NT2/D1 (cell line): ENCODE measurements at regions not wholly inside any gene's neighbourhood (a gene's known extent, or its start where the extent isn't known, plus 50 kb on each side); places are given as distances from the start of the nearest gene placed in this dataset.

Experiments
- DNase-seq: peaks from one replicate; pipeline ENCODE4 v3.0.0-alpha.2; 2011; ENCODE audit warnings: low read depth, low spot score
- H3K27me3 ChIP-seq: 2 replicates; pipeline ENCODE4 v1.6.0; 2011; ENCODE audit warnings: mild to moderate bottlenecking; ENCODE audit not compliant: insufficient read length, insufficient read depth
- H3K36me3 ChIP-seq: 2 replicates; pipeline ENCODE4 v1.6.1; 2011; ENCODE audit warnings: mild to moderate bottlenecking, low read length, mixed read lengths; ENCODE audit not compliant: insufficient read depth, insufficient read length
- H3K4me1 ChIP-seq: 2 replicates; pipeline ENCODE4 v1.5.1; 2011; ENCODE audit not compliant: insufficient read depth, insufficient read length
- H3K4me3 ChIP-seq: 2 replicates; pipeline ENCODE4 v1.5.1; 2011; ENCODE audit warnings: low read depth; ENCODE audit not compliant: insufficient read length
- H3K9ac ChIP-seq: 2 replicates; pipeline ENCODE4 v1.6.0; 2011; ENCODE audit warnings: low read depth; ENCODE audit not compliant: insufficient read length
- H3K9me3 ChIP-seq: 2 replicates; pipeline ENCODE4 v1.5.1; 2011; ENCODE audit warnings: mild to moderate bottlenecking, low read length; ENCODE audit not compliant: insufficient read depth
- SUZ12 ChIP-seq: IDR thresholded peaks from 2 replicates; pipeline ENCODE4 v1.6.1; 2011; ENCODE audit not compliant: insufficient read length, insufficient read depth; ENCODE audit errors: extremely low read depth
- YY1 ChIP-seq: IDR thresholded peaks from 2 replicates; pipeline ENCODE4 v1.6.1; 2011; ENCODE audit not compliant: insufficient read length, insufficient read depth
- ZNF274 ChIP-seq: IDR thresholded peaks from 2 replicates; pipeline ENCODE4 v1.6.1; 2011; ENCODE audit warnings: mild to moderate bottlenecking, low read depth, low read length

- Histone ChIP-seq H3K4me3 (no peak overlapping the region), H3K36me3 (no peaks in the 10 kb centered on the region), H3K9me3 (no peaks in the 10 kb centered on the region), H3K27me3 (no peaks in the 10 kb centered on the region), H3K4me1 (no peaks in the 10 kb centered on the region), H3K9ac (no peak overlapping the region)
- no peak for TF ChIP-seq ZNF274
- TF ChIP-seq SUZ12: no peak
- TF ChIP-seq YY1: no peak
- no peak for DNase-seq
These were observed 165.1 kb upstream of the PPP3CA start for GRCh38 chr4:101512416-101512815.

DNA sequence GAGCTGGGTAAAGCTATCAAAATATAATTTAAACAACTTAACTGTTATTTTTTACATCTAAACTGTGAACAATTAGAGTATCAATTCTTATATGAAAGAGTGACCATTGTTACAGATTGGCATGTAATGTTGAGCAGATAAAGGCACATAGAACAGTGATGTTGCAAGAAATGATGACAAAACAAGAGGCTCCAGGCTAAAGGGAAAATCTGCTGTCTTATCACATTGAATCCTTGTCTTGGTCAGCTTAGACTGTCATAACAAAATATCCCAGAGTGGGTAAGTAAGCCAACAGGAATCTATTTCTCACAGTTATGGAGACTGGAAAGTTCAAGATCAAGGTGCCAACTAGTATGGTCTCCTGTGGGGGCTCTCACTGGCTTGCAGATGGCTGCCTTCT is 154.1 kb upstream of the PPP3CA start:
- H3K4me1 ChIP-seq: no peaks in the 10 kb centered on the region
- no peak overlapping the region for H3K4me3 ChIP-seq
- H3K9me3 ChIP-seq: no peaks in the 10 kb centered on the region
- H3K36me3 ChIP-seq: no peaks in the 10 kb centered on the region
- TF ChIP-seq YY1 (no peak), ZNF274 (no peak), SUZ12 (no peak)
- no peak overlapping the region for H3K9ac ChIP-seq
- H3K27me3 ChIP-seq: no peaks in the 10 kb centered on the region
- no peak for DNase-seq

DNA sequence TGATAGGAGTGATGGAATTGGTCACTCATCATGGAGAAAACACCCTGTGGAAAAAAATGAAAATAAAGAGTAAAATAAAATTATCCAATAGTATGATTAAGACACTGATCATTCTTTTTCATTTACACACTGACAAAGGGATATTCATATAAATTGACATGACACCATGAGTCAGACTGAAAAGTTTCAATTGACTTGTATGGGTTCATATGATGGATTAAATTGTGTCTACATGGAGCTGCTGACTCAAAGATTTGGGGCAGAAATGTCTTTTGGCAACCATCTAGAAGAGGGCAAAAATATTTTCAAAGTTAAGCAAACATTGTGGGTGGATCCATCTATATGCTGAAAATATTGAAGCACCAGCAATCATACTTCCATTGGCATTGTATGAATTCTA is 153.4 kb upstream of the PPP3CA start:
- H3K36me3 ChIP-seq: no peaks in the 10 kb centered on the region
- H3K9ac ChIP-seq: no peak overlapping the region
- no peaks in the 10 kb centered on the region for H3K4me1 ChIP-seq
- no peaks in the 10 kb centered on the region for H3K9me3 ChIP-seq
- no peak for TF ChIP-seq YY1
- DNase-seq: no peak
- H3K4me3 ChIP-seq: no peak overlapping the region
- no peaks in the 10 kb centered on the region for H3K27me3 ChIP-seq

- Histone ChIP-seq H3K36me3 (no peaks in the 10 kb centered on the region), H3K4me3 (no peak overlapping the region)
These were observed 127.9 kb upstream of the PPP3CA start for GRCh38 chr4:101475246-101475645.

GRCh38 chr4:101471201-101471600 is 123.9 kb upstream of the PPP3CA start:
- TF ChIP-seq SUZ12: no peak
- no peak for TF ChIP-seq YY1
- no peak for TF ChIP-seq ZNF274
- H3K9me3 ChIP-seq: no peaks in the 10 kb centered on the region
- no peak overlapping the region for H3K9ac ChIP-seq
- no peaks in the 10 kb centered on the region for H3K4me1 ChIP-seq
- no peak overlapping the region for H3K4me3 ChIP-seq
- DNase-seq: no peak
- no peaks in the 10 kb centered on the region for H3K36me3 ChIP-seq
- no peaks in the 10 kb centered on the region for H3K27me3 ChIP-seq

More at GRCh38 chr4:101475246-101475645, 127.9 kb upstream of the PPP3CA start:
- DNase-seq: no peak
- Histone ChIP-seq H3K4me1 (no peaks in the 10 kb centered on the region), H3K9ac (no peak overlapping the region), H3K9me3 (no peaks in the 10 kb centered on the region), H3K27me3 (no peaks in the 10 kb centered on the region)
- TF ChIP-seq SUZ12: no peak
- no peak for TF ChIP-seq ZNF274
- no peak for TF ChIP-seq YY1

- Histone ChIP-seq H3K4me3 (no peak overlapping the region), H3K27me3 (no peaks in the 10 kb centered on the region), H3K4me1 (no peaks in the 10 kb centered on the region), H3K9me3 (no peaks in the 10 kb centered on the region), H3K36me3 (no peaks in the 10 kb centered on the region), H3K9ac (no peak overlapping the region)
- TF ChIP-seq SUZ12: no peak
- no peak for TF ChIP-seq YY1
- no peak for TF ChIP-seq ZNF274
- no peak for DNase-seq
These were observed 117.3 kb upstream of the PPP3CA start for GRCh38 chr4:101464596-101464995.

GRCh38 chr4:101458914-101459313 is 111.6 kb upstream of the PPP3CA start:
- Histone ChIP-seq H3K4me1 (no peaks in the 10 kb centered on the region), H3K9me3 (no peaks in the 10 kb centered on the region), H3K4me3 (no peak overlapping the region), H3K36me3 (no peaks in the 10 kb centered on the region), H3K27me3 (no peaks in the 10 kb centered on the region), H3K9ac (no peak overlapping the region)
- TF ChIP-seq SUZ12 (no peak), YY1 (no peak), ZNF274 (no peak)
- DNase-seq: no peak

GRCh38 chr4:101458473-101458872 is 111.1 kb upstream of the PPP3CA start:
- Histone ChIP-seq H3K4me3 (no peak overlapping the region), H3K9me3 (no peaks in the 10 kb centered on the region), H3K36me3 (no peaks in the 10 kb centered on the region), H3K4me1 (no peaks in the 10 kb centered on the region), H3K9ac (no peak overlapping the region), H3K27me3 (no peaks in the 10 kb centered on the region)
- no peak for DNase-seq
- TF ChIP-seq YY1 (no peak), SUZ12 (no peak), ZNF274 (no peak)
